Spleen (tissue), 7 donors: ENCODE measurements at regions not wholly inside any gene's neighbourhood (a gene's known extent, or its start where the extent isn't known, plus 50 kb on each side); places are given as distances from the start of the nearest gene placed in this dataset.

Experiments used
- POLR2A ChIP-seq, 3 donors: fragments of 450-650 bp; IDR thresholded peaks; one replicate each; pipeline ENCODE4 v1.5.1; 2017; ENCODE audit warnings: antibody characterized with exemption in 3 of 3, mild to moderate bottlenecking in 1 of 3
- TF ChIP-seq, protein P1 (sequence below), 11 experiments: fragments of 200-600 bp in 7 of 11; fragments of 450-650 bp in 4 of 11; sonication (generic) in 4 of 11; IDR thresholded peaks in 8 of 11; conservative IDR thresholded peaks in 3 of 11; 1 replicate in 7 of 11; 2 replicates in 4 of 11; pipeline versions ENCODE4 v1.4.0 to v1.8.0; 2016 to 2021; ENCODE audit warnings: antibody characterized with exemption in 11 of 11, inconsistent platforms in 4 of 11, mild to moderate bottlenecking in 1 of 11
- donor health status: DM: no; HTN: no; CAD: no; lungs with moderate emphysema.
- donor health status: DM: no; HTN: no; CAD: no.
- donor health status: DM: no; HTN: no; CAD: no.

DNA sequence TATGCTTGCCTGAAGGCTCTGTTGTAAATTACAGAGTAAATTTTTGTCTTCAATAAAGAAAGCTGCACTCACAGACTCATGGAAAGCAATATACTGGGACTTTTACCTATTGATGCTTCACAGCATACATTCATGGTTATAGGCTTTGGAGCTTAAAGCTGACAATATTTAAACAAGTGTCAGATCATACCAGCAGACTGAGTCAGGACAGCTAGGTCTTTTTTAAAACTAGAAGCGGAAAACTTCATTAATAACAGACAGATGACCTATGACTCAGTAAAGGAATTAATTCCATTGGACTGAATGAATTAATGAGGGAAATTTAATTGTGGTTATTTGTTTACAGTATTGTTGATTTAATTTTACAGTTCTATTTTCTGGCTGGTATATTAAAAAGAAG is 165.8 kb upstream of the DGKB start:
- TF ChIP-seq, protein P1, sequence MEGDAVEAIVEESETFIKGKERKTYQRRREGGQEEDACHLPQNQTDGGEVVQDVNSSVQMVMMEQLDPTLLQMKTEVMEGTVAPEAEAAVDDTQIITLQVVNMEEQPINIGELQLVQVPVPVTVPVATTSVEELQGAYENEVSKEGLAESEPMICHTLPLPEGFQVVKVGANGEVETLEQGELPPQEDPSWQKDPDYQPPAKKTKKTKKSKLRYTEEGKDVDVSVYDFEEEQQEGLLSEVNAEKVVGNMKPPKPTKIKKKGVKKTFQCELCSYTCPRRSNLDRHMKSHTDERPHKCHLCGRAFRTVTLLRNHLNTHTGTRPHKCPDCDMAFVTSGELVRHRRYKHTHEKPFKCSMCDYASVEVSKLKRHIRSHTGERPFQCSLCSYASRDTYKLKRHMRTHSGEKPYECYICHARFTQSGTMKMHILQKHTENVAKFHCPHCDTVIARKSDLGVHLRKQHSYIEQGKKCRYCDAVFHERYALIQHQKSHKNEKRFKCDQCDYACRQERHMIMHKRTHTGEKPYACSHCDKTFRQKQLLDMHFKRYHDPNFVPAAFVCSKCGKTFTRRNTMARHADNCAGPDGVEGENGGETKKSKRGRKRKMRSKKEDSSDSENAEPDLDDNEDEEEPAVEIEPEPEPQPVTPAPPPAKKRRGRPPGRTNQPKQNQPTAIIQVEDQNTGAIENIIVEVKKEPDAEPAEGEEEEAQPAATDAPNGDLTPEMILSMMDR (IDR thresholded peaks at IDR 0.05 in 8 of 11, conservative IDR thresholded peaks at IDR 0.05 in 3 of 11): no peak
- no peak for TF ChIP-seq POLR2A (IDR thresholded peaks at IDR 0.05)
